ENCODE measurements at regions not wholly inside any gene's neighbourhood (a gene's known extent, or its start where the extent isn't known, plus 50 kb on each side); places are given as distances from the start of the nearest gene placed in this dataset.

GRCh38 chr1:201676197-201676596, 137.3 kb downstream of the NAV1 start:
- TF ChIP-seq Cebpa-rat (IDR thresholded peaks at IDR 0.05), result no peak
- no peak overlapping the region for H3K4me3 ChIP-seq
- peak overlapping the region; percentile 65 for H3K27ac ChIP-seq
- H3K27me3 ChIP-seq, result no peaks in the 10 kb centered on the region
- H3K9me3 ChIP-seq, result no peaks in the 10 kb centered on the region
- H3K36me3 ChIP-seq, result peaks cover 44% of the 10 kb centered on the region
- H3K4me2 ChIP-seq, result peak overlapping the region; percentile 65
- H3K9ac ChIP-seq, result peak overlapping the region; percentile 70
- H4K20me1 ChIP-seq, result peaks cover 91% of the 10 kb centered on the region
- H3K4me1 ChIP-seq, result peaks cover 54% of the 10 kb centered on the region

- peak overlapping the region; percentile 65 for H3K27ac ChIP-seq
- peak overlapping the region; percentile 70 for H3K9ac ChIP-seq
- TF ChIP-seq Cebpa-rat (IDR thresholded peaks at IDR 0.05), result no peak
- no peaks in the 10 kb centered on the region for H3K9me3 ChIP-seq
- no peaks in the 10 kb centered on the region for H3K27me3 ChIP-seq
- peak overlapping the region; percentile 65 for H3K4me2 ChIP-seq
- peaks cover 58% of the 10 kb centered on the region for H3K4me1 ChIP-seq
- peaks cover 39% of the 10 kb centered on the region for H3K36me3 ChIP-seq
- no peak overlapping the region for H3K4me3 ChIP-seq
- H4K20me1 ChIP-seq, result peaks cover 91% of the 10 kb centered on the region
Measured at GRCh38 chr1:201676641-201677040, 137.7 kb downstream of the NAV1 start.

GRCh38 chr1:201678264-201679101, 139.6 kb downstream of the NAV1 start:
- Histone ChIP-seq H3K4me2 (no peak overlapping the region), H3K27ac (no peak overlapping the region), H3K9me3 (no peaks in the 10 kb centered on the region), H3K27me3 (no peaks in the 10 kb centered on the region), H3K9ac (no peak overlapping the region), H3K4me3 (no peak overlapping the region), H4K20me1 (peaks cover 90% of the 10 kb centered on the region), H3K36me3 (peaks cover 27% of the 10 kb centered on the region), H3K4me1 (peaks cover 75% of the 10 kb centered on the region)
- TF ChIP-seq Cebpa-rat (IDR thresholded peaks at IDR 0.05), result no peak

GRCh38 chr1:201681375-201681774, 142.4 kb downstream of the NAV1 start:
- Histone ChIP-seq H4K20me1 (peaks cover 88% of the 10 kb centered on the region), H3K4me1 (peaks cover 74% of the 10 kb centered on the region), H3K27me3 (no peaks in the 10 kb centered on the region), H3K9ac (no peak overlapping the region), H3K36me3 (peaks cover 20% of the 10 kb centered on the region), H3K9me3 (no peaks in the 10 kb centered on the region), H3K27ac (no peak overlapping the region), H3K4me2 (peak overlapping the region; percentile 13; the same call in 1 of the 2 replicates), H3K4me3 (no peak overlapping the region)
- no peak for TF ChIP-seq Cebpa-rat (IDR thresholded peaks at IDR 0.05)

GRCh38 chr1:201682964-201683363, 144.0 kb downstream of the NAV1 start:
- Histone ChIP-seq H4K20me1 (peaks cover 92% of the 10 kb centered on the region), H3K9ac (no peak overlapping the region), H3K4me3 (no peak overlapping the region), H3K27me3 (no peaks in the 10 kb centered on the region), H3K4me1 (peaks cover 72% of the 10 kb centered on the region), H3K36me3 (peaks cover 24% of the 10 kb centered on the region), H3K27ac (no peak overlapping the region), H3K9me3 (no peaks in the 10 kb centered on the region), H3K4me2 (no peak overlapping the region)
- TF ChIP-seq Cebpa-rat (IDR thresholded peaks at IDR 0.05), result no peak

GRCh38 chr1:201683397-201683796, 144.5 kb downstream of the NAV1 start:
- Histone ChIP-seq H3K4me3 (no peak overlapping the region), H4K20me1 (peaks cover 88% of the 10 kb centered on the region), H3K9me3 (no peaks in the 10 kb centered on the region), H3K27ac (no peak overlapping the region), H3K9ac (no peak overlapping the region), H3K4me2 (no peak overlapping the region), H3K36me3 (peaks cover 22% of the 10 kb centered on the region), H3K4me1 (peaks cover 72% of the 10 kb centered on the region), H3K27me3 (no peaks in the 10 kb centered on the region)
- TF ChIP-seq Cebpa-rat (IDR thresholded peaks at IDR 0.05), result no peak

- Histone ChIP-seq H3K27ac (no peak overlapping the region), H3K36me3 (peaks cover 14% of the 10 kb centered on the region; the same call in 1 of the 2 replicates), H3K9me3 (no peaks in the 10 kb centered on the region), H3K9ac (no peak overlapping the region), H3K4me3 (no peak overlapping the region), H3K4me1 (peaks cover 64% of the 10 kb centered on the region), H4K20me1 (peaks cover 87% of the 10 kb centered on the region), H3K4me2 (peak overlapping the region; percentile 57), H3K27me3 (no peaks in the 10 kb centered on the region)
- TF ChIP-seq Cebpa-rat (IDR thresholded peaks at IDR 0.05), result no peak
Measured at GRCh38 chr1:201685485-201685884, 143.5 kb upstream of the IPO9 start.

- H3K9me3 ChIP-seq, result no peaks in the 10 kb centered on the region
- H3K4me1 ChIP-seq, result peaks cover 50% of the 10 kb centered on the region
- no peak for TF ChIP-seq Cebpa-rat (IDR thresholded peaks at IDR 0.05)
- peaks cover 14% of the 10 kb centered on the region; the same call in 1 of the 2 replicates for H3K36me3 ChIP-seq
- no peak overlapping the region for H3K9ac ChIP-seq
- H3K27ac ChIP-seq, result no peak overlapping the region
- no peaks in the 10 kb centered on the region for H3K27me3 ChIP-seq
- H3K4me3 ChIP-seq, result no peak overlapping the region
- H3K4me2 ChIP-seq, result peak overlapping the region; percentile 57
- H4K20me1 ChIP-seq, result peaks cover 88% of the 10 kb centered on the region
Measured at GRCh38 chr1:201686714-201687455, 142.1 kb upstream of the IPO9 start.

- no peaks in the 10 kb centered on the region for H3K9me3 ChIP-seq
- H3K9ac ChIP-seq, result no peak overlapping the region
- H3K36me3 ChIP-seq, result peaks cover 14% of the 10 kb centered on the region; the same call in 1 of the 2 replicates
- H3K27ac ChIP-seq, result no peak overlapping the region
- H3K4me2 ChIP-seq, result no peak overlapping the region
- H4K20me1 ChIP-seq, result peaks cover 88% of the 10 kb centered on the region
- peaks cover 47% of the 10 kb centered on the region for H3K4me1 ChIP-seq
- H3K27me3 ChIP-seq, result no peaks in the 10 kb centered on the region
- TF ChIP-seq Cebpa-rat (IDR thresholded peaks at IDR 0.05), result no peak
- no peak overlapping the region for H3K4me3 ChIP-seq
Measured at GRCh38 chr1:201688514-201688913, 140.4 kb upstream of the IPO9 start.

GRCh38 chr1:201689647-201690046, 139.3 kb upstream of the IPO9 start:
- Histone ChIP-seq H3K9ac (no peak overlapping the region), H3K9me3 (no peaks in the 10 kb centered on the region), H4K20me1 (peaks cover 90% of the 10 kb centered on the region), H3K4me1 (peaks cover 45% of the 10 kb centered on the region), H3K27ac (no peak overlapping the region), H3K36me3 (peaks cover 16% of the 10 kb centered on the region), H3K4me3 (no peak overlapping the region), H3K27me3 (no peaks in the 10 kb centered on the region), H3K4me2 (no peak overlapping the region)
- TF ChIP-seq Cebpa-rat (IDR thresholded peaks at IDR 0.05), result no peak
